ENCODE measurements at regions not wholly inside any gene's neighbourhood (a gene's known extent, or its start where the extent isn't known, plus 50 kb on each side); places are given as distances from the start of the nearest gene placed in this dataset.
"Not testable (repeated sequence)": the region's sequence is repeated elsewhere in the genome, so short reads cannot be mapped to it uniquely, and the experiment has no call there.

DNA sequence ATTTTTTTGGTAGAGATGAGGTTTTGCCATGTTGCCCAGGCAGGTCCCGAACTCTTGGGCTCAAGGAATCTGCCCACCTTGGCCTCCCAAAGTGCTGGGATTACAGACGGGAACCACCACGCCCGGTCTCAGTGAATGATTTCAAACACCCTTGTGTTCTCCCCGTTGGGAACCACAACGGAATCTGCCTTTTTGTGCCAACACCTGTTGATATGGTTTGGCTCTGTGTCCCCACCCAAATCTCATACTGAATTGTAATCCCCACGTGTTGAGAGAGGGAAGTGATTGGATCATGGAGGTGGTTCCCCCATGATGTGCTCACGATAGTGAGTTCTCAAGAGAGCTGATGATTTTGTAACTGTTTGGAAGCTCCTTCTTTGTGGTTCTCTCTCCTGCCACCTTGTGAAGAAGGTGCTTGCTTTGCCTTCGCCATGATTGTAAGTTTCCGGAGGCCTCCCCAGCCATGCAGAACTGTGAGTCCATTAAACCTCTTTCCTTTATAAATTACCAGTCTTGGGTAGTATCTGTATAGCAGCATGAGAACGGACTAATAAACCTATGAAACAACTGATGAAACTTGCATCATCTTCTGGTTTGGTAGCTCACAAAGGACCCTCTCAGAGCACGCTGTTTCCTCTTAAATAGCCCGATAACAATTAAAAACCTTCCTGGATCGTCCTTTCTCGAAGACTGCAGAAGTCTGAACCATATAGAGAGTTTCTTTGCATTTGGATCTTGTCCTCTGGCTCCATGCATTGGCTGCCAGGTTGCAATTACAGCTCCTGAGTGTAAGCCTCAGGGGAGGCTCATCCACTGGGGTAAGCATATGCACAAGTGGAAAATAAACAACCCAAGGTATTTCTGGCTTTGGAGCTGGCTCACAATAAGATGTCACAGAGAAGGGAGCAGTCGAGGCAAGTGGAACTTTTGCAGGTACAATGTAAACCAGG lies 91.5 kb downstream of the SPRY4 start:
- TF ChIP-seq, protein P1, sequence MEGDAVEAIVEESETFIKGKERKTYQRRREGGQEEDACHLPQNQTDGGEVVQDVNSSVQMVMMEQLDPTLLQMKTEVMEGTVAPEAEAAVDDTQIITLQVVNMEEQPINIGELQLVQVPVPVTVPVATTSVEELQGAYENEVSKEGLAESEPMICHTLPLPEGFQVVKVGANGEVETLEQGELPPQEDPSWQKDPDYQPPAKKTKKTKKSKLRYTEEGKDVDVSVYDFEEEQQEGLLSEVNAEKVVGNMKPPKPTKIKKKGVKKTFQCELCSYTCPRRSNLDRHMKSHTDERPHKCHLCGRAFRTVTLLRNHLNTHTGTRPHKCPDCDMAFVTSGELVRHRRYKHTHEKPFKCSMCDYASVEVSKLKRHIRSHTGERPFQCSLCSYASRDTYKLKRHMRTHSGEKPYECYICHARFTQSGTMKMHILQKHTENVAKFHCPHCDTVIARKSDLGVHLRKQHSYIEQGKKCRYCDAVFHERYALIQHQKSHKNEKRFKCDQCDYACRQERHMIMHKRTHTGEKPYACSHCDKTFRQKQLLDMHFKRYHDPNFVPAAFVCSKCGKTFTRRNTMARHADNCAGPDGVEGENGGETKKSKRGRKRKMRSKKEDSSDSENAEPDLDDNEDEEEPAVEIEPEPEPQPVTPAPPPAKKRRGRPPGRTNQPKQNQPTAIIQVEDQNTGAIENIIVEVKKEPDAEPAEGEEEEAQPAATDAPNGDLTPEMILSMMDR (IDR thresholded peaks at IDR 0.05), result no peak
- Histone ChIP-seq H3K27ac (no peak overlapping the region), H3K27me3 (no peaks in the 10 kb centered on the region), H3K9me3 (no peaks in the 10 kb centered on the region), H3K4me1 (no peaks in the 10 kb centered on the region), H3K4me3 (no peak overlapping the region), H3K36me3 (no peaks in the 10 kb centered on the region), H3K9ac (ENCODE audit: low read depth in 2 of 2, low read length in 2 of 2) (no peak overlapping the region)
- intact Hi-C loops (cut with DNase I), result no loop called here
- DNase-seq, result no peak

- H3K4me1 ChIP-seq; H3K36me3 ChIP-seq; intact Hi-C loops (cut with DNase I); H3K27ac ChIP-seq; H3K9me3 ChIP-seq; H3K4me3 ChIP-seq; H3K27me3 ChIP-seq; H3K9ac ChIP-seq (ENCODE audit: low read depth in 2 of 2, low read length in 2 of 2): not testable (repeated sequence)
- DNase-seq, result peak; percentile 35
These were observed 93.9 kb downstream of the SPRY4 start for GRCh38 chr5:142230949-142231348.

GRCh38 chr5:142225141-142225540 lies 99.7 kb downstream of the SPRY4 start:
- H3K4me3 ChIP-seq, result no peak overlapping the region
- DNase-seq, result no peak
- no peak overlapping the region for H3K27ac ChIP-seq
- H3K9me3 ChIP-seq, result no peaks in the 10 kb centered on the region
- TF ChIP-seq, protein P1 (IDR thresholded peaks at IDR 0.05), result no peak
- intact Hi-C loops (cut with DNase I), result no loop called here
- H3K27me3 ChIP-seq, result no peaks in the 10 kb centered on the region
- no peak overlapping the region for H3K9ac ChIP-seq (ENCODE audit: low read depth in 2 of 2, low read length in 2 of 2)
- H3K36me3 ChIP-seq, result no peaks in the 10 kb centered on the region
- H3K4me1 ChIP-seq, result peaks cover 14% of the 10 kb centered on the region

- Histone ChIP-seq H3K36me3 (no peaks in the 10 kb centered on the region), H3K9me3 (no peaks in the 10 kb centered on the region), H3K4me1 (peaks cover 14% of the 10 kb centered on the region), H3K27ac (no peak overlapping the region), H3K9ac (ENCODE audit: low read depth in 2 of 2, low read length in 2 of 2) (no peak overlapping the region), H3K27me3 (no peaks in the 10 kb centered on the region), H3K4me3 (no peak overlapping the region)
- DNase-seq, result peak; percentile 24
- intact Hi-C loops (cut with DNase I), result no loop called here
- TF ChIP-seq, protein P1 (IDR thresholded peaks at IDR 0.05), result no peak
These were observed 101.8 kb downstream of the SPRY4 start for GRCh38 chr5:142222866-142223558.

DNA sequence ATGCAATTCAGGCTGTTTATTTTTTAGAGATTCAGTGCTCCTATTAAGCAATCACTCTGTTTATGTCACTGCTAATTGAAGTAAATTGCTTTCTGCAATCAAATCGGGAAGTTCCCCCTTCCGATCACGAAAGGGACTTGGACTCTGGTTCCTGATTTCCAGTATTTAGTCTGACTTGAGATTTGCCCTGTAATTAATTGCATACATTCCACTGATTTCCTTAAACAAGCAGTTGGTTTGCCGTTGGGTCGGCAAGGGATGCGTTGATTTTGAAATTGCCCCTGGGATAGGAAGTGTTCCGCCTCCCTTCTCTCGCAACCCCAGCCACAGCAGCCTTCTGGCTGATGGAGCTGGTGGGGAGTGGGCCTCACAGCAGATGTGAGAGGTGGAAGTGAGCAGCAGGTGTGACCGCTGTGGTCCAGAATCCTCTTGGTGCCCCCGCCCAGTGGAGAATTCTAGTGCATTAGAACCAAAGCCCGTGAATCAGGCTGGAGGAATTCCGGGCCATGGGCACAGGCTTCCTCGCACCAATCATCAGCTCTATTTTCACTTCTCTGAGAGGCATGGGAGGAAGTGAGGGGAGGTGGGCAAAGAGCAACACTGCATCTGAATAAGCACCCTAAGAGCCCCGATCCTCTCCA lies 102.5 kb downstream of the SPRY4 start:
- no peak overlapping the region for H3K9ac ChIP-seq (ENCODE audit: low read depth in 2 of 2, low read length in 2 of 2)
- no peak overlapping the region for H3K27ac ChIP-seq
- intact Hi-C loops (cut with DNase I), result no loop called here
- peaks cover 14% of the 10 kb centered on the region for H3K4me1 ChIP-seq
- DNase-seq, result no peak
- H3K9me3 ChIP-seq, result no peaks in the 10 kb centered on the region
- TF ChIP-seq, protein P1 (IDR thresholded peaks at IDR 0.05), result no peak
- H3K27me3 ChIP-seq, result no peaks in the 10 kb centered on the region
- H3K36me3 ChIP-seq, result no peaks in the 10 kb centered on the region
- H3K4me3 ChIP-seq, result no peak overlapping the region
